ENCODE measurements at regions not wholly inside any gene's neighbourhood (a gene's known extent, or its start where the extent isn't known, plus 50 kb on each side); places are given as distances from the start of the nearest gene placed in this dataset.
"Not testable (repeated sequence)": the region's sequence is repeated elsewhere in the genome, so short reads cannot be mapped to it uniquely, and the experiment has no call there.

DNA sequence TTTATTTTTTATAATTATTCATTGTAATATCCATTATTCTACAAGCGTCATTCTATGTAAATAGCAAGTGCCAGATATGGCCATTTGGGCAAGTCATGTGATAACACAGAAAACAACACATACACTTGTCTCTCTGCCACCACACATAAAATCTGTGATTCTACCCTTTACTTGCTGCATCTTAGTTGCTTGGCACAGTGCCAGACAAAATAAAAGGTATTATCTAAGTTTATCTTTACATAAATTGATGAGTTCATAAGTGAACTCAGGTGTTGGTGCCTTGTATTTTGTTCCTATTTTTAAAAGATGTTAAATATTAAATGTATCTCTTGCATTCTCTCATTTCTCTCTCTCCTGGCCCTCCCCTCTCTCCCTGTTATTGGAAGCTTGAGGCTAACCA is 1458.7 kb downstream of the CDH11 start:
- TF ChIP-seq, protein P1, sequence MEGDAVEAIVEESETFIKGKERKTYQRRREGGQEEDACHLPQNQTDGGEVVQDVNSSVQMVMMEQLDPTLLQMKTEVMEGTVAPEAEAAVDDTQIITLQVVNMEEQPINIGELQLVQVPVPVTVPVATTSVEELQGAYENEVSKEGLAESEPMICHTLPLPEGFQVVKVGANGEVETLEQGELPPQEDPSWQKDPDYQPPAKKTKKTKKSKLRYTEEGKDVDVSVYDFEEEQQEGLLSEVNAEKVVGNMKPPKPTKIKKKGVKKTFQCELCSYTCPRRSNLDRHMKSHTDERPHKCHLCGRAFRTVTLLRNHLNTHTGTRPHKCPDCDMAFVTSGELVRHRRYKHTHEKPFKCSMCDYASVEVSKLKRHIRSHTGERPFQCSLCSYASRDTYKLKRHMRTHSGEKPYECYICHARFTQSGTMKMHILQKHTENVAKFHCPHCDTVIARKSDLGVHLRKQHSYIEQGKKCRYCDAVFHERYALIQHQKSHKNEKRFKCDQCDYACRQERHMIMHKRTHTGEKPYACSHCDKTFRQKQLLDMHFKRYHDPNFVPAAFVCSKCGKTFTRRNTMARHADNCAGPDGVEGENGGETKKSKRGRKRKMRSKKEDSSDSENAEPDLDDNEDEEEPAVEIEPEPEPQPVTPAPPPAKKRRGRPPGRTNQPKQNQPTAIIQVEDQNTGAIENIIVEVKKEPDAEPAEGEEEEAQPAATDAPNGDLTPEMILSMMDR (IDR thresholded peaks at IDR 0.05) = no peak
- no peak for TF ChIP-seq POLR2A (IDR thresholded peaks at IDR 0.05)
- intact Hi-C loops (cut with DNase I; ENCODE audit: low total_unique reads) = no loop called here

DNA sequence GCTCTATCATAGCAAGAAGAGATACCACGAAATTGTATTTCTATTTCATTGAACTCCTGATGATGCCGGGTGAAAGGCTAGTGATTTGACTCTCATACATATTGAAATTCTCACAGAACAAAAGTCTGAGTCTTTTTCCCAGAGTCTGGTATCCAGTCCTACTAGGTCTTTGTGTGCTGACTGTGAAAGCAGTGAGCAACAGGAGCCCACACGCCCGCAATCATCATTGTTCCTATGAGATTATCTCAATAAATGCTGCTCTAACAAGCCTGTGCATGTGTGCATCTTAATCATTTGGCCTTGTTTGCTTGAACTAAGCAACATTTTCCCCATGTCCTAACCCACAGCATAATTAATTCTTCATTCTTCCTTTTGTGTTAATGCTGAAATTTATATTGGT is 1466.0 kb downstream of the CDH11 start:
- intact Hi-C loops (cut with DNase I; ENCODE audit: low total_unique reads) = no loop called here
- WGBS, 2 donors = 70 to 77% methylated on average over 4 of the region's 4 CpGs
- Histone ChIP-seq H3K36me3 (ENCODE audit: low read depth, missing control alignments) (no peaks in the 10 kb centered on the region), H3K9me3 (no peaks in the 10 kb centered on the region), H3K27ac (no peak overlapping the region), H3K27me3 (no peaks in the 10 kb centered on the region), H3K4me1 (no peaks in the 10 kb centered on the region), H3K4me3 (no peak overlapping the region)
- TF ChIP-seq, protein P1 (IDR thresholded peaks at IDR 0.05) = no peak
- no peak for TF ChIP-seq POLR2A (IDR thresholded peaks at IDR 0.05)
- DNase-seq = no peak

More for the DNA sequence above, 1458.7 kb downstream of the CDH11 start:
- Histone ChIP-seq H3K4me3 (no peak overlapping the region), H3K36me3 (ENCODE audit: low read depth, missing control alignments) (no peaks in the 10 kb centered on the region), H3K27me3 (no peaks in the 10 kb centered on the region), H3K9me3 (no peaks in the 10 kb centered on the region), H3K4me1 (no peaks in the 10 kb centered on the region), H3K27ac (no peak overlapping the region)
- DNase-seq = no peak
- WGBS, 2 donors = 78 to 94% methylated on average over 1 of the region's 1 CpG

DNA sequence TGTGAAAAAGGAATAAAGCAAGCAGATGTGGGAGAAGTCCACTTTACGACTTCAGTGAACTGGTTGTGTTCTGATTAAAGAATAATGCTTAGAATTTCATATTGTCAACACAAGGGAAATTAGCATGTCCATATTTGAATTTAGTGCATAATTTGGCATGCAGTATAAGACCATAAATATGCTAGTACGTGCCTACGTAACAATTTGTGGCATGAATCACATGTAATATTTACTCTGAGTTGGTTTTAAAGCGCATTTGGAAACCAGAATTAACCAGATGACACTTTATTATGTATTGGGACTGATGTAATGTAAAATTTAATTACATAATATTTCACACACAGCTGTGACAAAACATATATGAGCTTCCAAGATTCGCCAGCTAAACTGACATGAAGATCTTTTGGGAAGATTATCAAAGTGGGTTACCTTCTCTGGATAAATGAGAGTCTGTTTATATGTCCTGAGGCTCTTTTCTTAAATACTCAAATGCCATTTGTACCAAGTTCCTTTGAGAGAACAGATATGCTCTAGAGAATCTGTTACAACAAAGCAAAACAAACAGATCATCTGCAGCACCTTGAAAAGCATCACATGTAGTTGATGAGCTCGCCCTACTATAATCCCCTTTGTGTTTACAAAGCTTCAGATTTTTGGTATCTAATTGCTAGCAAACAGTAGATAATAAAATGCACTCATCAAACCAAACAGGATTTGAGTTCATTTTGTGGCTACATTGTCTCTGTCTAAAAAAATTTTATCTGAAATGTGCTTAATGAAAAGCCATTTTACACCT is 1468.6 kb downstream of the CDH11 start:
- TF ChIP-seq, protein P1 (IDR thresholded peaks at IDR 0.05) = no peak
- no peak for TF ChIP-seq POLR2A (IDR thresholded peaks at IDR 0.05)
- DNase-seq = no peak
- H3K4me3 ChIP-seq = no peak overlapping the region
- intact Hi-C loops (cut with DNase I; ENCODE audit: low total_unique reads) = no loop called here
- H3K4me1 ChIP-seq = no peaks in the 10 kb centered on the region
- H3K36me3 ChIP-seq (ENCODE audit: low read depth, missing control alignments) = no peaks in the 10 kb centered on the region
- H3K27ac ChIP-seq = no peak overlapping the region
- H3K27me3 ChIP-seq = no peaks in the 10 kb centered on the region
- no peaks in the 10 kb centered on the region for H3K9me3 ChIP-seq
- 81 to 87% methylated on average over 6 of the region's 6 CpGs for WGBS, 2 donors

DNA sequence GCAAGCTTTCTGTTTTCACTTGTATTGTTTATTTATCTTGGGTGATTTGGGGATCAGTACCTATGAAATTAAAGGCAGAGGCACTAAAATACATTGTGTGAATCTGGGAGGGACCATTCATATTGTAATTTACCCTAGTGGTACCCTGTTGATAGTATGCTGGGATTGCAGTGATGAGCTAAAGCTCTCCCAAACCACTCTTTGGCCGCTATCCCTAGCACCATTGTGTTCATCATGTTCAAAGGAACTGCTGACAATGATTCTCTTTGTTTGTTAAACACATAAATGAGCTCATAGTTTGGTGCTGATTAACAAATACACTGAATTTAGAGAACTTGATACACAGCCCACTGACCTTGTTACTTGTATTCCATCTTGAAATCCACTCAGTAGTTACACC is 1469.8 kb downstream of the CDH11 start:
- TF ChIP-seq, protein P1 (IDR thresholded peaks at IDR 0.05) = no peak
- TF ChIP-seq POLR2A (IDR thresholded peaks at IDR 0.05) = no peak
- Histone ChIP-seq H3K36me3 (ENCODE audit: low read depth, missing control alignments) (no peaks in the 10 kb centered on the region), H3K27me3 (no peaks in the 10 kb centered on the region), H3K9me3 (no peaks in the 10 kb centered on the region), H3K4me3 (no peak overlapping the region), H3K27ac (no peak overlapping the region), H3K4me1 (no peaks in the 10 kb centered on the region)
- intact Hi-C loops (cut with DNase I; ENCODE audit: low total_unique reads) = no loop called here
- no peak for DNase-seq
- WGBS, 2 donors = 74 to 100% methylated on average over 1 of the region's 1 CpG

DNA sequence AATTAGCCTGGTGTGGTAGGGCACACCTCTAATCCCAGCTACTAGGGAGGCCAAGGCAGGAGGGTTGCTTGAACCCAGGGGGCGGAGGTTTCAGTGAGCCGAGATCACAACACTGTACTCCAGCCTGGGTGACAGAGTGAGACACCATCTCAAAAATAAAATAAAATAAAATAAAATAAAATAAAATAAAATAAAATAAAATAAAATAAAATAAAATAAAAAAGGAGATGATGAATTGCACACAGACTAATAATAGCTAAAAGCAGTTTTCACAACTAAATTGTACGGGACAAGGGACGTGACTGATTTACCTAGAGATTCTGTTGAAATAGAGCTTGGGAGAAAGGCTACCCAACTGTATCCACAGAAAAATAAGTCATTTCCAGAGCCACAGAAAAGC is 1471.3 kb downstream of the CDH11 start:
- TF ChIP-seq POLR2A (IDR thresholded peaks at IDR 0.05) = no peak
- TF ChIP-seq, protein P1 (IDR thresholded peaks at IDR 0.05) = no peak
- no peaks in the 10 kb centered on the region for H3K27me3 ChIP-seq
- 96 to 97% methylated on average over 4 of the region's 4 CpGs for WGBS, 2 donors
- no peak overlapping the region for H3K4me3 ChIP-seq
- no peak for DNase-seq
- no peaks in the 10 kb centered on the region for H3K4me1 ChIP-seq
- H3K36me3 ChIP-seq (ENCODE audit: low read depth, missing control alignments) = no peaks in the 10 kb centered on the region
- intact Hi-C loops (cut with DNase I; ENCODE audit: low total_unique reads) = no loop called here
- H3K27ac ChIP-seq = no peak overlapping the region
- H3K9me3 ChIP-seq = no peaks in the 10 kb centered on the region

DNA sequence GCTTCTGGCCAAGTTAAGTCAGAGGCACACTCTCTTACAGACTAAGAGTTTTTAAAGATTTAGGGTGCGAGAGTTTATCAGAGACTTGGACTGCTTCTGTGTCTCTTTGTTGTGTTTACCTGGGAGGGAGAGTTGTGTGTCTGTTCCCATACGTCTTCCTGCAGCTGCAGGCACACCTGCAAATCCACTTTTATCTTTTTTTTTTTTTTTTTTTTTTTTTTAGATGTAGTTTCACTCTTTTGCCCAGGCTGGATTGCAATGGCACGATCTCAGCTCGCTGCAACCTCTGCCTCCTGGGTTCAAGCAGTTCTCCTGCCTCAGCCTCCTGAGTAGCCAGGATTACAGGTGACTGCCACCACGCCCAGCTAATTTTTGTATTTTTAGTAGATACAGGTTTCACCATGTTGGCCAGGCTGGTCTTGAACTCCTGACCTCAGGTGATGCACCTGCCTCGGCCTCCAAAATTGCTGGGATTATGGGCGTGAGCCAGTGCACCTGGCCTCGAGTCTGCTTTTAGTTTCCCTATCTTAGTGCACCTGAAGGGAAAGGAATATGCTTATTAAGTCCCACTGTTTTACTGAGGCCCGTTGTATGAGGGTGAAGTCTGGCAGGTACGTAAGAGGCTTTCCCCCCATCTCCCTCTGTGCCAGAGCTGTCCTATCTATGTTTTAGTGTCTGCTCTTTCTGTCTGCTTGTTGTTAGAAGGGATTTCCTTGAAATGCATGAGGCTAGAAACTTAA is 1488.0 kb downstream of the CDH11 start:
- WGBS, 2 donors = 87 to 95% methylated on average over 10 of the region's 10 CpGs
- H3K27ac ChIP-seq; DNase-seq; H3K4me1 ChIP-seq; H3K4me3 ChIP-seq; H3K27me3 ChIP-seq; H3K36me3 ChIP-seq (ENCODE audit: low read depth, missing control alignments); H3K9me3 ChIP-seq; intact Hi-C loops (cut with DNase I; ENCODE audit: low total_unique reads): not testable (repeated sequence)

All from testis (tissue), 2 donors.